MM.1S (cell line): ENCODE measurements at regions not wholly inside any gene's neighbourhood (a gene's known extent, or its start where the extent isn't known, plus 50 kb on each side); places are given as distances from the start of the nearest gene placed in this dataset.

Source experiments
- DNase-seq: peaks from one replicate; pipeline ENCODE4 v3.0.0-alpha.2; 2015
- H2AFZ ChIP-seq: fragments of 300-600 bp; sonication (generic); 2 replicates; pipeline ENCODE4 v1.6.0; 2016; ENCODE audit warnings: antibody characterized with exemption, low read length
- H3F3A ChIP-seq: fragments of 300-600 bp; sonication (generic); 2 replicates; pipeline ENCODE4 v1.6.1; 2016; ENCODE audit warnings: mild to moderate bottlenecking, antibody characterized with exemption, low read length, moderate library complexity, mixed read lengths; ENCODE audit not compliant: insufficient read depth
- H3K27ac ChIP-seq: fragments of 300-600 bp; sonication (generic); 2 replicates; pipeline ENCODE4 v1.5.1; 2016; ENCODE audit warnings: mild to moderate bottlenecking, low read length
- H3K27me3 ChIP-seq: fragments of 300-600 bp; sonication (generic); replicated peaks from 2 replicates; pipeline ENCODE4 v1.6.0; 2016; ENCODE audit warnings: low read length; ENCODE audit not compliant: insufficient read depth
- H3K36me3 ChIP-seq: fragments of 300-600 bp; sonication (generic); replicated peaks from 2 replicates; pipeline ENCODE4 v1.6.1; 2016; ENCODE audit warnings: mild to moderate bottlenecking, low read length, mixed read lengths; ENCODE audit not compliant: insufficient read depth
- H3K4me1 ChIP-seq: fragments of 300-600 bp; sonication (generic); 2 replicates; pipeline ENCODE4 v1.6.1; 2016; ENCODE audit warnings: low read length, mixed read lengths
- H3K4me2 ChIP-seq: fragments of 300-600 bp; sonication (generic); 2 replicates; pipeline ENCODE4 v1.6.0; 2016; ENCODE audit warnings: low read depth, low read length
- H3K4me3 ChIP-seq: fragments of 300-600 bp; sonication (generic); 2 replicates; pipeline ENCODE4 v1.5.1; 2016; ENCODE audit warnings: low read length, mixed read lengths
- H3K79me2 ChIP-seq: fragments of 300-600 bp; sonication (generic); 2 replicates; pipeline ENCODE4 v1.6.1; 2016; ENCODE audit warnings: mixed run types, low read length, mixed read lengths
- H3K9ac ChIP-seq: fragments of 300-600 bp; sonication (generic); 2 replicates; pipeline ENCODE4 v1.6.1; 2016; ENCODE audit warnings: low read length, mixed read lengths
- H3K9me2 ChIP-seq: fragments of 300-600 bp; sonication (generic); replicated peaks from 2 replicates; pipeline ENCODE4 v1.6.1; 2016; ENCODE audit warnings: mild to moderate bottlenecking, low read length, mixed read lengths; ENCODE audit not compliant: insufficient read depth
- H3K9me3 ChIP-seq: fragments of 300-600 bp; sonication (generic); replicated peaks from 2 replicates; pipeline ENCODE4 v1.6.1; 2016; ENCODE audit warnings: mild to moderate bottlenecking, low read length, mixed read lengths; ENCODE audit not compliant: insufficient read depth
- H4K20me1 ChIP-seq: fragments of 300-600 bp; sonication (generic); 2 replicates; pipeline ENCODE4 v1.6.1; 2016; ENCODE audit warnings: mild to moderate bottlenecking, low read length, moderate library complexity, mixed read lengths; ENCODE audit not compliant: insufficient read depth
- EZH2 ChIP-seq: fragments of 300-600 bp; sonication (generic); optimal IDR thresholded peaks from 2 replicates; pipeline ENCODE3; 2017; ENCODE audit warnings: low read depth, mild to moderate bottlenecking, antibody characterized with exemption, low read length, mixed read lengths
- EZH2phosphoT487 ChIP-seq: fragments of 300-600 bp; sonication (generic); IDR thresholded peaks from 2 replicates; pipeline ENCODE4 v1.6.1; 2018; ENCODE audit warnings: antibody characterized with exemption, low read length
- TF ChIP-seq, protein P1 (sequence below): fragments of 300-600 bp; sonication (generic); IDR thresholded peaks from 2 replicates; pipeline ENCODE4 v1.5.1; 2016; ENCODE audit warnings: antibody characterized with exemption, low read length, mixed read lengths

DNA sequence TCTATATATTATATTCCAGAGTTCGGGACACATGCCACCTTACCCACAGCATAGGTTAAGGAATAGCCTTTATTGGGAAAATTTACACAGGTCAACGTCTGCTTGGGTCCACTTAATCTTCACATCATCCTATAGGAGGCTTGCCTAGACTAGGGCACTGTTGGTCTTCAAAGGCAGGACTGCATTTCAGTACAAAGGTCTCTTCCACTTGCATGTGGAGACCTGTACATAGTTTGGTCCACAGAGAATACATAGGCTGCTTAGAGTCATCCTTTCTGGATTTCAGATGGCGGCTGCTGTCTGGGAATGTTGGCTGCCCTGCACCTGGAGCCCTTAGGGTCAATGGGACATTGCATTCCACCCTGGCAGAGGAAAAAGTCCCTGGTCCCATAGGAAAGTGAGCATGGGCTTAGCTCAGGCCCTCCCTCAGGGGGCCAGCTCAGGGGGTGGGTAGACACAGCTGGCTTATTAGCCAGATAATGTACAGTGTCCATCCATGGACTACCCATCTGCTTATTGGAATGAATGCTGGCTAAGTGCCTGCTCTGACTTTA, 75.3 kb upstream of the TGFBR2 start:
- Histone ChIP-seq H3K4me1 (no peaks in the 10 kb centered on the region), H2AFZ (no peak overlapping the region), H3F3A (no peaks in the 10 kb centered on the region), H3K79me2 (no peaks in the 10 kb centered on the region), H4K20me1 (no peaks in the 10 kb centered on the region), H3K27me3 (no peaks in the 10 kb centered on the region), H3K27ac (no peak overlapping the region), H3K9me2 (no peaks in the 10 kb centered on the region), H3K9ac (no peak overlapping the region), H3K36me3 (no peaks in the 10 kb centered on the region), H3K4me2 (no peak overlapping the region), H3K4me3 (no peak overlapping the region), H3K9me3 (no peaks in the 10 kb centered on the region)
- no peak for DNase-seq
- TF ChIP-seq, protein P1, sequence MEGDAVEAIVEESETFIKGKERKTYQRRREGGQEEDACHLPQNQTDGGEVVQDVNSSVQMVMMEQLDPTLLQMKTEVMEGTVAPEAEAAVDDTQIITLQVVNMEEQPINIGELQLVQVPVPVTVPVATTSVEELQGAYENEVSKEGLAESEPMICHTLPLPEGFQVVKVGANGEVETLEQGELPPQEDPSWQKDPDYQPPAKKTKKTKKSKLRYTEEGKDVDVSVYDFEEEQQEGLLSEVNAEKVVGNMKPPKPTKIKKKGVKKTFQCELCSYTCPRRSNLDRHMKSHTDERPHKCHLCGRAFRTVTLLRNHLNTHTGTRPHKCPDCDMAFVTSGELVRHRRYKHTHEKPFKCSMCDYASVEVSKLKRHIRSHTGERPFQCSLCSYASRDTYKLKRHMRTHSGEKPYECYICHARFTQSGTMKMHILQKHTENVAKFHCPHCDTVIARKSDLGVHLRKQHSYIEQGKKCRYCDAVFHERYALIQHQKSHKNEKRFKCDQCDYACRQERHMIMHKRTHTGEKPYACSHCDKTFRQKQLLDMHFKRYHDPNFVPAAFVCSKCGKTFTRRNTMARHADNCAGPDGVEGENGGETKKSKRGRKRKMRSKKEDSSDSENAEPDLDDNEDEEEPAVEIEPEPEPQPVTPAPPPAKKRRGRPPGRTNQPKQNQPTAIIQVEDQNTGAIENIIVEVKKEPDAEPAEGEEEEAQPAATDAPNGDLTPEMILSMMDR: no peak

DNA sequence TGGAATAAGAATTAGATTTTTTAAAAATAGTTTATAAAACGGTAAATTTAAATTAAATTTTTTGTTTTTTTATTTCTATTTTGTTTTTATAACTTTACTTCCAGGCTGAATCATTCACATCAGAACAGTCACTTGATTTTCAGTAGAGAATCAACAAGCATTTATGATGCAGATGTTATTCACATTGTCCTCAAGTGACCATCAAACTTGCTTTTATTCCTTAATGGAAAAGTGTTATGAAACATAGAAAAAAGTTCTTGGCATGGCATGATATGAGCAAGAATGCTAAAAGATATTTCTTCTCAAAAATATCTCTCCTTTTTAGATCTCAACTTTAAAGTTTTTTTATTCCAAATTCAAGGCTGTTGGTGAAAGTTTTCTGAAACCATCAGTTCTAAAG, 70.9 kb upstream of the TGFBR2 start:
- Histone ChIP-seq H3K4me3 (no peak overlapping the region), H3K27ac (no peak overlapping the region), H3F3A (no peaks in the 10 kb centered on the region), H3K27me3 (no peaks in the 10 kb centered on the region), H3K9me2 (no peaks in the 10 kb centered on the region), H3K4me2 (no peak overlapping the region), H3K9ac (no peak overlapping the region), H4K20me1 (no peaks in the 10 kb centered on the region), H3K36me3 (no peaks in the 10 kb centered on the region), H2AFZ (no peak overlapping the region), H3K9me3 (no peaks in the 10 kb centered on the region), H3K4me1 (no peaks in the 10 kb centered on the region), H3K79me2 (no peaks in the 10 kb centered on the region)
- no peak for DNase-seq
- TF ChIP-seq EZH2phosphoT487: no peak
- TF ChIP-seq, protein P1: no peak
- TF ChIP-seq EZH2: no peak

DNA sequence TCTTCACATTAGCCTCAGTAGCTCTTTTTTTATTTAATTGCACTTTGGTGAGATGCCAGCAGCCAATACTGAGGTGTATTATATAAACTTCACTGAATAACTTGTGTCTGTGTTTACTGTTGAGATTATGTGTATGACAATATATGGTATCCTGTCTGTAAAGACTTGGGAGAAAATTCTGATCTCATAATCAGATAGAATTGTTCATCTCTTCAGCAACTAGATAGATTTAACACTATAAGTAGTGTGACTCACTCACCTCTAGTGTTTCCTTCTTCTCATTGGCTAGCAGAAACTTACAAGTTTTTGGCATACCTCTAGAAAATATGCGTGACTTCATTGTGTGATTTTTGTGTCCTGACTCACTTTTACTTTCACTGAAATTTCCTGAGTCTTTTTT, 67.6 kb upstream of the TGFBR2 start:
- Histone ChIP-seq H2AFZ (no peak overlapping the region), H3K9me2 (no peaks in the 10 kb centered on the region), H4K20me1 (no peaks in the 10 kb centered on the region), H3K4me3 (no peak overlapping the region), H3K4me2 (no peak overlapping the region), H3K9ac (no peak overlapping the region), H3K27me3 (no peaks in the 10 kb centered on the region), H3K27ac (no peak overlapping the region), H3K36me3 (no peaks in the 10 kb centered on the region), H3K79me2 (no peaks in the 10 kb centered on the region), H3K4me1 (no peaks in the 10 kb centered on the region), H3K9me3 (no peaks in the 10 kb centered on the region), H3F3A (no peaks in the 10 kb centered on the region)
- TF ChIP-seq, protein P1: no peak
- TF ChIP-seq EZH2: no peak
- TF ChIP-seq EZH2phosphoT487: no peak
- no peak for DNase-seq
